ENCODE measurements at regions not wholly inside any gene's neighbourhood (a gene's known extent, or its start where the extent isn't known, plus 50 kb on each side); places are given as distances from the start of the nearest gene placed in this dataset.
"Not testable (repeated sequence)": the region's sequence is repeated elsewhere in the genome, so short reads cannot be mapped to it uniquely, and the experiment has no call there.

GRCh38 chr3:182485301-182485700 lies 308.0 kb upstream of the ATP11B start:
- no peak for DNase-seq

- no peak for DNase-seq
These were observed 306.8 kb upstream of the ATP11B start for GRCh38 chr3:182486463-182486862.

GRCh38 chr3:182487143-182487542 lies 306.2 kb upstream of the ATP11B start:
- DNase-seq: no peak

GRCh38 chr3:182487611-182488010 lies 305.7 kb upstream of the ATP11B start:
- DNase-seq: no peak

- DNase-seq: no peak
These were observed 302.5 kb upstream of the ATP11B start for GRCh38 chr3:182490596-182491491.

GRCh38 chr3:182491577-182491976 lies 301.7 kb upstream of the ATP11B start:
- no peak for DNase-seq

- DNase-seq: no peak
These were observed 300.8 kb upstream of the ATP11B start for GRCh38 chr3:182492536-182492935.

- no peak for DNase-seq
These were observed 293.0 kb upstream of the ATP11B start for GRCh38 chr3:182500289-182500688.

- DNase-seq: no peak
These were observed 291.4 kb upstream of the ATP11B start for GRCh38 chr3:182501856-182502255.

- DNase-seq: no peak
These were observed 289.9 kb upstream of the ATP11B start for GRCh38 chr3:182503401-182503800.

GRCh38 chr3:182508919-182509711 lies 284.2 kb upstream of the ATP11B start:
- DNase-seq: no peak

- DNase-seq: no peak
These were observed 283.4 kb upstream of the ATP11B start for GRCh38 chr3:182509844-182510460.

- DNase-seq: no peak
These were observed 278.9 kb upstream of the ATP11B start for GRCh38 chr3:182514236-182514964.

- no peak for DNase-seq
These were observed 276.5 kb upstream of the ATP11B start for GRCh38 chr3:182516597-182517336.

- no peak for DNase-seq
These were observed 273.7 kb upstream of the ATP11B start for GRCh38 chr3:182519569-182519968.

GRCh38 chr3:182521339-182521738 lies 272.0 kb upstream of the ATP11B start:
- DNase-seq: no peak

- not testable (repeated sequence) for DNase-seq
These were observed 269.9 kb upstream of the ATP11B start for GRCh38 chr3:182523424-182523823.

- no peak for DNase-seq
These were observed 269.5 kb upstream of the ATP11B start for GRCh38 chr3:182523836-182524235.

- no peak for DNase-seq
These were observed 268.4 kb upstream of the ATP11B start for GRCh38 chr3:182524711-182525401.

GRCh38 chr3:182525766-182526374 lies 267.4 kb upstream of the ATP11B start:
- no peak for DNase-seq

- no peak for DNase-seq
These were observed 265.6 kb upstream of the ATP11B start for GRCh38 chr3:182527745-182528144.

Measured in effector CD4-positive, alpha-beta T cell (primary cell).